ENCODE measurements at regions not wholly inside any gene's neighbourhood (a gene's known extent, or its start where the extent isn't known, plus 50 kb on each side); places are given as distances from the start of the nearest gene placed in this dataset.
A peak's percentile ranks its signal among the peaks of the same experiment; 100 is the strongest.

DNA sequence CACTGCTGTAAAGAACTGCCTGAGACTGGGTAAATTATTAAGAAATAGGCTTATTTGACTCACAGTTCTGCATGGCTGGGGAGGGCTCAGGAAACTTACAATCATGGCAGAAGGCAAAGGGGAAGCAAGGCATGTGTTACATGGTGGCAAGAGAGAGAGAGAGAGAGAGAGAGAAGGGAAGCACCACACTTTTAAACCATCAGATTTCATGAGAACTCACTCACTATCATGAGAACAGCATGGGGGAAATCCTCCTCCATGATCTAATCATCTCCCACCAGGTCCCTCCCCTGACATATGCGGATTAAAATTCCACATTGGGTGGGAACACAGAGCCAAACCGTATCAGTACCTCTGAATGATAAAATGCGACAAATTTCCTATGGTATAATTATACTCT, 203.9 kb upstream of the MARCKS start:
- Histone ChIP-seq H3K9me3 (ENCODE audit: low read depth) (no peaks in the 10 kb centered on the region), H3K27ac (no peak overlapping the region), H3K4me3 (no peak overlapping the region), H3K27me3 (peaks cover 2% of the 10 kb centered on the region), H3K36me3 (no peaks in the 10 kb centered on the region), H3K4me1 (ENCODE audit: low read depth) (peaks cover 33% of the 10 kb centered on the region)
- no peak for TF ChIP-seq CTCF (IDR thresholded peaks at IDR 0.05; ENCODE audit: low read depth, low read length)
- DNase-seq (ENCODE audit: low read depth in 1 of 2, low spot score in 1 of 2), result no peak

DNA sequence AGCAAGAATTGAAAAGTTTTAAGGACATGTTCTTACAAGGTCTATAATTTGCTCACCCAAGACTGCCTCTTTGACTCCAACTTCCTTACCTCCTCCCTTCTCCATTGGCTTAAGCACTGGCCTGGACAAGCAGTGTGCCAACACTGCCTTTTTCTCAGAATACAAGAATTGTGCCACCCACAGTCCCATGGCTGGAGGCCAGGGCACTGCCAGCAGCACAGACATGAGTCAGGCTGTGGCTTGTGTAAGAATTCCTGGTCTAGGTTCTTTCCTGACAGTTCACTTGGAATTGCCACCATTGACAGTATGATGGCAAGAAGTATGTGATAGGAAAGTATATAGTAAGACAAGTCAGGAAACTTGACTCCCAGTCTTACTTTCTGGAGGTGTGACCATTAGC, 202.7 kb upstream of the MARCKS start:
- TF ChIP-seq CTCF (IDR thresholded peaks at IDR 0.05; ENCODE audit: low read depth, low read length), result no peak
- Histone ChIP-seq H3K27me3 (peaks cover 2% of the 10 kb centered on the region), H3K9me3 (ENCODE audit: low read depth) (no peaks in the 10 kb centered on the region), H3K36me3 (no peaks in the 10 kb centered on the region), H3K27ac (no peak overlapping the region), H3K4me1 (ENCODE audit: low read depth) (peaks cover 21% of the 10 kb centered on the region), H3K4me3 (no peak overlapping the region)
- peak in 1 of 2 donors; percentile 65 for DNase-seq (ENCODE audit: low read depth in 1 of 2, low spot score in 1 of 2)

- no peaks in the 10 kb centered on the region for H3K9me3 ChIP-seq (ENCODE audit: low read depth)
- no peak overlapping the region for H3K4me3 ChIP-seq
- no peak for DNase-seq (ENCODE audit: low read depth in 1 of 2, low spot score in 1 of 2)
- H3K4me1 ChIP-seq (ENCODE audit: low read depth), result peaks cover 8% of the 10 kb centered on the region
- peaks cover 2% of the 10 kb centered on the region for H3K27me3 ChIP-seq
- no peak for TF ChIP-seq CTCF (IDR thresholded peaks at IDR 0.05; ENCODE audit: low read depth, low read length)
- H3K36me3 ChIP-seq, result no peaks in the 10 kb centered on the region
- H3K27ac ChIP-seq, result no peak overlapping the region
Measured at GRCh38 chr6:113655761-113656160, 201.4 kb upstream of the MARCKS start.

DNA sequence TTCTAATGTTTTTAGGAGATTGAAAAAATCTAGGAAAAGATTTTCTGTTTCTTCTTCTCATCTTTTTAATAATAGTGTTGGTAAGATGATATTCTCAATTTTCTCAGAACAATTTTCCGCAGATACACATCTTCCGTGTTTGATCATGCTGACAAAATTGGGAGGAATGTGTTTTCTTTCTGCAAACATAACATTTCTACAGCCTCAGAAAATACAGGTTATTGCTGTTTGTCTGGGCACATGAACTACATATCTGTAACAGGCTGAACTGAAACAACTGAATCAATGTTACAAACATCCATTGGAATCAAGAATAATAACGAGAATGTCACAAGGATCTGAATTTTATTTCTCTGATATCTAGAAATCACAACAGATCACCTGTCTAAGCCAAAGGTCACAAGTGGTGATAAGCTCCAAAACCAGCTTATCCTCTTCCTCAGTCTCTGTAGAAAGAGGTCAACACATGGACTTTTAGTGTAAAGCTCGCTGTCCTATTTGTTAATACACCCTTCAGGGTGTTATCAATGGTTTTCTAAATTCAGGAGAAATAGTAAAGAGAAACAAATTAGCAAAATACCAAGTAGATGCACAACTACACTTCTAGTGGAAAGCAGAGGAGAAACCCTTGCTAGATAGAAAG, 197.3 kb upstream of the MARCKS start:
- Histone ChIP-seq H3K27me3 (peaks cover 2% of the 10 kb centered on the region), H3K9me3 (ENCODE audit: low read depth) (no peaks in the 10 kb centered on the region), H3K27ac (no peak overlapping the region), H3K4me1 (ENCODE audit: low read depth) (no peaks in the 10 kb centered on the region), H3K4me3 (no peak overlapping the region), H3K36me3 (no peaks in the 10 kb centered on the region)
- DNase-seq (ENCODE audit: low read depth in 1 of 2, low spot score in 1 of 2), result no peak
- TF ChIP-seq CTCF (IDR thresholded peaks at IDR 0.05; ENCODE audit: low read depth, low read length), result no peak

DNA sequence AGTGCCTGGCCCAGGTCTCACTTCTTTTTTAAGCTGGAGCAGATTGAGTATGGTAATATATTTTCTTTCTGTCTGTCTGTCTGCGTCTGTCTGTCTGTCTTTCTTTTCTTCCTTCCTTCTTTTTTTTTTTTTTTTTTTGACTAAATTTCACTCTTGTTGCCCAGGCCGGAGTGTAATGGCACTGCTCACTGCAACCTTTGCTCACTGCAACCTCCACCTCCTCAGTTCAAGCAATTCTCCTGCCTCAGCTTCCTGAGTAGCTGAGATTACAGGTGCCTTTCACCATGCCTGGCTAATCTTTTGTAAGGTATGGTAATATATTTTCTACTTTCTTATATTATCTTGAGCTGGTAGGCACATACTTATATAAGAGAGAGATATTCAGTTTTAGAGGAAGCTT, 196.3 kb upstream of the MARCKS start:
- TF ChIP-seq CTCF (IDR thresholded peaks at IDR 0.05; ENCODE audit: low read depth, low read length), result no peak
- H3K9me3 ChIP-seq (ENCODE audit: low read depth), result no peaks in the 10 kb centered on the region
- H3K4me1 ChIP-seq (ENCODE audit: low read depth), result no peaks in the 10 kb centered on the region

More for the DNA sequence above, 196.3 kb upstream of the MARCKS start:
- Histone ChIP-seq H3K27ac (no peak overlapping the region), H3K36me3 (no peaks in the 10 kb centered on the region), H3K27me3 (peaks cover 2% of the 10 kb centered on the region), H3K4me3 (no peak overlapping the region)
- DNase-seq (ENCODE audit: low read depth in 1 of 2, low spot score in 1 of 2), result no peak
